Epithelial cell of esophagus (primary cell): ENCODE measurements at regions not wholly inside any gene's neighbourhood (a gene's known extent, or its start where the extent isn't known, plus 50 kb on each side); places are given as distances from the start of the nearest gene placed in this dataset.

Experiments
- DNase-seq: peaks from one replicate; pipeline ENCODE4 v3.0.0; 2010; ENCODE audit warnings: low read depth
- H3K4me3 ChIP-seq: 2 replicates; pipeline ENCODE4 v1.5.1; 2011; ENCODE audit warnings: mild to moderate bottlenecking, low read length, control low read depth
- CTCF ChIP-seq: IDR thresholded peaks from 2 replicates; pipeline ENCODE4 v1.5.1; 2011; ENCODE audit warnings: low read depth, mild to moderate bottlenecking, low read length, control low read depth, inconsistent platforms; ENCODE audit not compliant: insufficient read depth; ENCODE audit errors: missing control alignments

GRCh38 chr18:54100920-54101470 lies 123.5 kb downstream of the MBD2 start:
- no peak for TF ChIP-seq CTCF
- no peak overlapping the region for H3K4me3 ChIP-seq
- DNase-seq, result peak; percentile 64

- no peak for TF ChIP-seq CTCF
- DNase-seq, result no peak
- H3K4me3 ChIP-seq, result no peak overlapping the region
These were observed 124.0 kb downstream of the MBD2 start for GRCh38 chr18:54100466-54100865.

GRCh38 chr18:54094474-54094873 lies 130.0 kb downstream of the MBD2 start:
- DNase-seq, result no peak
- TF ChIP-seq CTCF, result no peak
- H3K4me3 ChIP-seq, result no peak overlapping the region

GRCh38 chr18:54090856-54091255 lies 133.6 kb downstream of the MBD2 start:
- peak; percentile 69 for DNase-seq
- no peak overlapping the region for H3K4me3 ChIP-seq
- no peak for TF ChIP-seq CTCF

- TF ChIP-seq CTCF, result no peak
- no peak overlapping the region for H3K4me3 ChIP-seq
- DNase-seq, result no peak
These were observed 134.6 kb downstream of the MBD2 start for GRCh38 chr18:54089749-54090459.

- no peak for TF ChIP-seq CTCF
- H3K4me3 ChIP-seq, result no peak overlapping the region
- no peak for DNase-seq
These were observed 137.6 kb downstream of the MBD2 start for GRCh38 chr18:54086863-54087262.
